ENCODE measurements at regions not wholly inside any gene's neighbourhood (a gene's known extent, or its start where the extent isn't known, plus 50 kb on each side); places are given as distances from the start of the nearest gene placed in this dataset.

DNA sequence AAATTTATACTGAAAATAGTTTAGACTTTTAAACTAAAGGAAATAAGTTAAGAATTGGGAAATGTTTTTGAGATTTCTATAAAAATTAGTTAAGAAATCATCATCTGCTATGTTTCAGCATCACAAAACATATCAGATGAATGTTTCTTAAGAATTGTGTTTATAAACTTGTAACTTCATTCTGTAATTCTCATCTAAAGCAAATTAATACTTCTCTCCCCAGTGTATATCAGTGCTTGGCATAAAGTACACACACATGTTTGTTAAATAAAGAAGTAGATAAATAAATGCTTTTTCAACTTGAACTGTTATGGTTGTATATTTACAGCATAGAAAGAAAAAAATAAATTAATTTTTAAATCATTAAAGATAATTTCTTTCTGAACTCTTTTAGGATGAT is 245.9 kb upstream of the SLITRK3 start:
- TF ChIP-seq, protein P1, sequence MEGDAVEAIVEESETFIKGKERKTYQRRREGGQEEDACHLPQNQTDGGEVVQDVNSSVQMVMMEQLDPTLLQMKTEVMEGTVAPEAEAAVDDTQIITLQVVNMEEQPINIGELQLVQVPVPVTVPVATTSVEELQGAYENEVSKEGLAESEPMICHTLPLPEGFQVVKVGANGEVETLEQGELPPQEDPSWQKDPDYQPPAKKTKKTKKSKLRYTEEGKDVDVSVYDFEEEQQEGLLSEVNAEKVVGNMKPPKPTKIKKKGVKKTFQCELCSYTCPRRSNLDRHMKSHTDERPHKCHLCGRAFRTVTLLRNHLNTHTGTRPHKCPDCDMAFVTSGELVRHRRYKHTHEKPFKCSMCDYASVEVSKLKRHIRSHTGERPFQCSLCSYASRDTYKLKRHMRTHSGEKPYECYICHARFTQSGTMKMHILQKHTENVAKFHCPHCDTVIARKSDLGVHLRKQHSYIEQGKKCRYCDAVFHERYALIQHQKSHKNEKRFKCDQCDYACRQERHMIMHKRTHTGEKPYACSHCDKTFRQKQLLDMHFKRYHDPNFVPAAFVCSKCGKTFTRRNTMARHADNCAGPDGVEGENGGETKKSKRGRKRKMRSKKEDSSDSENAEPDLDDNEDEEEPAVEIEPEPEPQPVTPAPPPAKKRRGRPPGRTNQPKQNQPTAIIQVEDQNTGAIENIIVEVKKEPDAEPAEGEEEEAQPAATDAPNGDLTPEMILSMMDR (IDR thresholded peaks at IDR 0.05; ENCODE audit: low read depth, low read length): no peak
- no peak for TF ChIP-seq POLR2A (IDR thresholded peaks at IDR 0.05; ENCODE audit: extremely low read depth, insufficient read length)
- TF ChIP-seq, protein P2, sequence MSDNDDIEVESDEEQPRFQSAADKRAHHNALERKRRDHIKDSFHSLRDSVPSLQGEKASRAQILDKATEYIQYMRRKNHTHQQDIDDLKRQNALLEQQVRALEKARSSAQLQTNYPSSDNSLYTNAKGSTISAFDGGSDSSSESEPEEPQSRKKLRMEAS (IDR thresholded peaks at IDR 0.05; ENCODE audit: low read depth, low read length): no peak
